Fibroblast of gingiva (primary cell): ENCODE measurements at regions not wholly inside any gene's neighbourhood (a gene's known extent, or its start where the extent isn't known, plus 50 kb on each side); places are given as distances from the start of the nearest gene placed in this dataset.
A peak's percentile ranks its signal among the peaks of the same experiment; 100 is the strongest.
"Not testable (repeated sequence)": the region's sequence is repeated elsewhere in the genome, so short reads cannot be mapped to it uniquely, and the experiment has no call there.

ENCODE experiments used
- DNase-seq: peaks from one replicate; pipeline ENCODE4 v3.0.0-alpha.2; 2011; ENCODE audit warnings: low read depth

DNA sequence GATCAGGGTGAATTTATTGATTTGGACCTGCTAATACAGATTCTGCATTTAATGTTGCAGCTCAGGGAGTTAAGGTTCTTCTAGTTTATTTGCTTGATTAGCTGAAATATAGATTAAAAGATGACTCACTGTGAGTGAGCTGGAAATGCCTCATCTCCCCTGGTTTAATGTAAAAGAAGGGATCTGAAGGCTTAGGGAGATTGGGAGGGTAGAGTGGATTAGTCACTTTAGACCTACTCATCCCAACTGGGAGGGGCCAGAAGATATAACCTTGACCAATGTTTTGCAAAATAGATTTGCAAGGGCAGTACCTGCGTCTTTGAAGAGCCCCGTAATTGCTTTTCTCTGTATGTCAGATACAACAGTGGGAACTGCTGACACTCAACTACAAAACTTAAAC lies 922.8 kb upstream of the ADGRL4 start:
- DNase-seq: no peak

DNA sequence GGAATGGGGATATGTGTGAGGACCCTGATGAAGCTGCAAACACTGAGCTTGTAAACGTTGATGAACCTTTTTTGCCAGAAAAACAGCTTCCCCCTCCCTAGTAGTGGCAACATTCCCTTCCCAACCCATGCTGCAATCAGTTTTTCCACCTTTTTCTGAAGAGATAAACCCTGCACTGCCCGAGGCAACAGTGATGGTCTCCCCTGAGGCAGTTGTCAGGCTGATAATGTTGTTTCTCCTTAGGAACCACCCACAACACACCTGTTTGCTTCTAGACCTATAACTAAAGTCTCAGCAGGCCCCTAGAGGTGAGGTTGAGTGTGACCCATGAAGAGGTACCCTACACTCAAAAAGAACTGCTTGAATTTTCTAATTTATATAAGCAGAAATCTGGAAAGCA lies 922.4 kb upstream of the ADGRL4 start:
- no peak for DNase-seq

DNA sequence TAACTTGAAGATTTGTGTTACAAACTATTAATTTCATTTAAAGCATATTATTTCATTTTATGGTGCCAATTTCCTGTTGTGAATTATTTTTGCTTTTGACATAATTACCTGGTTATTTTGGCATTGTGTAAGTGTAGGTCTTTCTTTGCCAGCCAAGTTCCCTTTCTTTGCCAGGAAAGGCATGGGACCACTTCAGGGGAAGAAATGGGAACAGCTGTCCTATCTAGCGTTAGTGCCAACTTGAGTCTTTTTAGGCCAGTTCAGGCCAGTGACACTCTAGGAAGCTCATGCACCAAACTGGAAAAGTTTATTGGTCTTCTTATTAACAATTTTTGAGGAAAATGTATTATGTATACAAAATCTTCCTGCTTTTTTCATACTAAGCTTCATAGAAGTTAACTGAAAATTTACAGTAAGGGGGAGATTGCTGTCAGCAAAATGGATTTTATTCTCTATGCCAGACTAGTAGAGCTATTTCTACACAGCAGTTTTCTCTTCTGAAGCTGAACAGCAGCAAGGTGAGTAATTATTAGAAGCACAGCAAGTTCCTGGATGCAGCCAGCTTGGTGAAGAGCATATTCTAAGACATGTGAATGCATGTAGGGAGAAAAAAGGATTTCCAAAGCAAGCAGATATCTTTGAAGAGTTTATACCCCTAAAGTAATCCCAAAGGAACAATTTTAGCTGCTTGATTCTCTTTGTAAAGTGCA lies 914.6 kb upstream of the ADGRL4 start:
- no peak for DNase-seq

DNA sequence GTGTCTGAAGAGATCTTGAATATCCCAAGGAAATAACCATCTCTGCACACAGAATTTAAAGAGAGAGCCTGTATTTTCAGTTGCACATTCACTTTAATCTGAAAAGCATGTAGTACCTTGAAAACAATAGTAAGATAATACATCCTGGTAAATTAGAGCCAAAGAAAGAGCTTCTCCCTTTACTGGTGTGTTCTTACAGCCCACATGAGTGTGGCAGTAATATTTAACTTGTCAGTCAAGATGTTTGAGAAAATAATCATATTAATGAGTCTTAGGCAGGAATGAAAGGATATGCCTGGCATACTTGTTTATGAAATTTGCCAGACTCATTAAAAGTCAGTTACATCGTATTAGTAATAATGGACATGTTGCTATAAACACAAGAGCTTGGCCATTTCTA lies 908.4 kb upstream of the ADGRL4 start:
- DNase-seq: no peak

DNA sequence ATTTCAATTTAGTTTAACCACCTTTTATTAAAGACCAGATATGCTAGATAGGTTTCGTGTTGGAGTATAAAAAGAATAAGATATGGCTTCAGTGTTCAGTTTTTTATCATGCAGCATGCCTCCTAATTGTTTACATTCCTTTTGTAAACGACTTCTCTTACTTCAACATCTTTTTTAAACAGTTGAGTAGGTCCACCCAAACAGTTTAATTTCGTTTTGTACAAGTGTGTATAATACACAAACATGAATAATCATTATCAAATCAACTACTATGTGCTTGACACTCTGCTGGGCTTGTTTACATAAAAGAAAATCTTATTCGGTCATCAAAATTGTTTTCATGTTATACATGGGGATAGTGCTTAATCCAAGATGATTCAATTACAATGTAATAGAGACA lies 906.3 kb upstream of the ADGRL4 start:
- no peak for DNase-seq

DNA sequence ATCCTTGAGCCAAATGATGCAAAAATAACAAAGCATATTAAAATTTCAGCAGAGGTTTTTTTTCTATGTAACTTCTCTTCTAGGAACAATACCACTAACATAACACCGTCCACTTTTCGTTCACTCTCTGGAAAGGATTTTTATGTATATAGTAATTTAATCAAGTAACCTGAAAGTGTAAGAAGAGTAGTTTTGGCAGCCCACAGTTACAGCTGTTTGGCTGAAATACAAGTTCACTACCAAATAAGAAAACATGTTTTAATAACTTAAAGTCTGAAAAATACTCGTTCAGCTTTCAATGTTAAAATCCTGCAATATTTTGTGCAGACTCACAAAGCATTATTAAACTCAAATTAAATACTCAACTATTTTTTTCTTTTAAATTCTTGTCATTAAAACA lies 896.8 kb upstream of the ADGRL4 start:
- DNase-seq: no peak

DNA sequence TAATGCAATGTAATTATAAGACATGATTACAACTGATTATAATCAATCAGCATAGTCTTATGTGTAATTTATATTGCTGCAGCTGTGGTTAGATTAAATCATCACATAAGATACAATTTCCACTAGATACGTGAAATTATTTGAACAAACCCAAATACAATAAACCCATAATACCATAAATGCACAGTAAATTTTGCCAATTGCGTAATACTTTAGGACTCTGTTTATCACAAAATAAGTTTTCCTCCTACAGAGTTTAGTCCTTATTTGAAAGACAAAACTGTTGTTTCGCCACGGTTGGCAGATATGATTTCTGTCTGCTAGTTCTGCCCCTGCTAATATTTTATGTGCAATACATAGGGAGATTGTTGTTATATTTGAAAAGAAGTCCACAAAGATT lies 895.9 kb upstream of the ADGRL4 start:
- DNase-seq: no peak

DNA sequence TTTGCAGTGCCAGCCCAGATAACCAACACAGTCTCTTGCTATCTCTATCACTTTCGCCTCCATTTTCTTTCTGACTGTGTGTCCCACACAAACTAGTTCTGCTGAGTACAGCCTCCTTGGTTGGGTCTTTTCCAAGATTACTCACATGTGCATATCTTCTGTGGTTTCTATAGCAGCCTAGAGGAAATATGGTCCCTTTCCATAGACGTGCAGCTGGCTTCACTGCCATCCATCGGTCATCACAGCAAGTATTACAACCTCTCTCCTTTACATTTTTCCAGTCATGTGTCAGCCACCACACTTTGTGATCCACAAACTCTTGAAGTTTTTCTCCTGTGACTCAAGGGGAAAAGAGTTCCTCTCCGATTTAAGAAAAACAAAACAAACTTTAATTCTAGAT lies 893.4 kb upstream of the ADGRL4 start:
- peak; percentile 79 for DNase-seq

DNA sequence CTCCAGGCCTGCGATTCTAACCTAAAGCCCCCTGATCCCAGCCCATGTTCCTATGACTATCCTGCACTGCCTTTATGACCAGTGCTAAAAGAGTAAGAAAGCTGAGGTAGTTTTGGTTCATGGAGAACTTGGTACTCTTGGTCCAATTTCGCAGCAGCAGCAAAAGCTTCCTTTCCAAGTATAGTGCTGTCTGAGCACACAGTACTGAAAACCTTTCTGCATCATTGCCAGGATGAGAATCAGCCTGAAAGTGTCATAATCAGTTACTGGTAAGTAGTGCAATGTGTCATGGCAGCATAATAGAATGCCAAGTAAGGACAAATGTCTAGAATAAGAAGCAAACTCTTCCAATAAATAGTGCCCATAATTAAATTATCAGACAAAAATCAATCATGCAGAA lies 889.6 kb upstream of the ADGRL4 start:
- no peak for DNase-seq

DNA sequence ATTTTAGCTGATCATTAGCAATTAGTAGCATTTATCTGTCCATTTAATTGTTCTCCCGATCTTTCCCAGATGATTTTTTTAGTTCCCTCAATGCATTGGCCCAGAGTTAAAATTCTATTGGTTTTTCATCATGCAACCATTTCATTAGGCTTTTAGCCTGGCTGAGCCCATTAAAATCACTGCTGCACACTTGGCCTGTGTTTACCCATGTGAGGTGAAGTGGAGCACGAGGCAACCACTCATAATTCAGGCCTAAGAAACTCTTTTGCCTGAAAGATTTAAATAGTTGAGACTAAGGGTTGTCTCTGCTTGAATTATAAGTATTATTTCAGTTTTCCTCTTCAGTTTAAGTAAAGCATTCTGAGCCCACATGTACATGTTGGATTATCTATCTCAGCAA lies 889.0 kb upstream of the ADGRL4 start:
- no peak for DNase-seq

DNA sequence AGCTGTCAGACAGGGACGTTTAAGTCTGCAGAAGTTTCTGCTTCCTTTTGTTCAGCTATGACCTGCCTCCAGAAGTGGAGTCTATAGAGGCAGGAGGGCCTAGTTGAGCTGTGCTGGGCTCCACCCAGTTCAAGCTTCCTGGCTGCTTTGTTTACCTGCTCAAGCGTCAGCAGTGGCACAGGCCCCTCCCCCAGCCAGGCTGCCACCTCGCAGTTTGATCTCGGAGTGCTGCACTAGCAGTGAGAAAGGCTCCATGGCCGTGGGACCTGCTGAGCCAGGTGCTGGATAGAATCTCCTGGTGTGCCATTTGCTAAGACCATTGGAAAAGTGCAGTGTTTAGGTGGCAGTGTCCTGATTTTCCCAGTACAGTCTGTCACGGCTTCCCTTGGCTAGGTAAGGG lies 887.6 kb upstream of the ADGRL4 start:
- not testable (repeated sequence) for DNase-seq

DNA sequence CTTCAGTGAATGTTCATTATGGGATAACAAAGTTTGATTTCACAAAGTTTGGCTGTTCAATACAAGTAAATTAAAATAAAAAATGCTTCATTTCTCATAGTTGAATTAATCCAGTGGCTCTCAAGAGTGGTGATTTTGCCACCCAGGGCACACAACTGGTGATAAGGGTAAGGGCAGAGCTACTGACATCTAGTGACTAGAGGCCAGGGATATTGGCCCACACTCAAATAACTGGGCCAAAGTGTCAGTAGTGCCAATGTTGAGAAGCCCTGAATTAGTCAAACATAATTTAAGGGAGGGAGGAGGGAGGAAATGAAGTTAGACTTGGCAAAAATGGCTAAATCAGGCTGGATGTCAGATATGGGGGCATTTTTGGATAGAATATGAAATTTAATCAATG lies 880.5 kb upstream of the ADGRL4 start:
- no peak for DNase-seq

DNA sequence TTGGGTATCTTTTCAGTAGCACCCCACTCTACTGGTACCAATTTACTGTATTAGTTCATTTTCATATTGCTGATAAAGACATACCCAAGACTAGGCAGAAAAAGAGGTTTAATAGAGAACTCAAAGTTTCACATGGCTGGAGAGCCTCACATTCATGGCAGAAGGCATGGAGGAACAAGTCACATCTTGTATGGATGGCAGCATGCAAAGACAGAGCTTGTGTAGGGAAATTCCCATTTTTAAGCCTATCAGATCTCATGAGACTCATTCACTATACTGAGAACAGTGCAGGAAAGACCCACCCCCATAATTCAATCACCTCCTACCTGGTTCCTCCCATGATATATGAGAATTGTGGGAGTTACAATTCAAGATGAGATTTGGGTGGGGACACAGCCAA lies 878.6 kb upstream of the ADGRL4 start:
- DNase-seq: no peak

DNA sequence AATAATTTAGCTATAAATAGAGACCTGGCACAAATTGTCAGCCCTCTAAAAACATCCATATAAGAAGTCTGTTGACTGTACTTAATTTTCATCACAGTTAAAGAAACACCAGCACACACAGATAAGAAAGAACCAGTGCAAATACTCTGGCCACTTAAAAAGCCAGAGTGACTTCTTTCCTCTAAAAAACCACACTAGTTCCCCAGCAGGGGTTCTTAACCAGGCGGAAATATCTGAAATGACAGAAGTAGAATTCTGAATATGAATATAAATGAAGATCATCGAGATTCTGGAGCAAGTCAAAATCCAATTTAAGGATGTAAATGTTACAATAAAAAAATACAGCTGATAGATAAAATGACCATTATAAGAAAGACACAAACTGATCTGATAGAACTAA lies 870.6 kb upstream of the ADGRL4 start:
- no peak for DNase-seq

DNA sequence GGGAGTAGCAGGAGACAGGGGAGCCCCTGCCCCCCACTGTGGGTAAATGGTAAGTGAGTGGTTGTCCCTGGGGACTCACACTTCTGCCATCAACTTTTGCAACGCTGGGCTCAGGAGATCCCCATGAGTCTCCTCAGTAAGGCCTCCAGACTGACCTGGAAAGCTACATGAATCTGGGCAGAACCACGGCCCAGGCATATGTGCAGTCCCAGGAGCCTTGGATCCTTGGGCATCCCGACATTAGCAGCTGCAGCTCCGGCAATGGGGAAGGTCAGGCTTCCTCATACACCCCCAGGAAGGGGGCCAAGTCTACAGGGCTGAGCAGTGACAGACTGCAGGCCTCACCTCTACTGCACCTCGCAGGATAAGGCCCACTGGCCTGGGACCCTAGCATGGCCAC lies 868.7 kb upstream of the ADGRL4 start:
- DNase-seq: no peak

DNA sequence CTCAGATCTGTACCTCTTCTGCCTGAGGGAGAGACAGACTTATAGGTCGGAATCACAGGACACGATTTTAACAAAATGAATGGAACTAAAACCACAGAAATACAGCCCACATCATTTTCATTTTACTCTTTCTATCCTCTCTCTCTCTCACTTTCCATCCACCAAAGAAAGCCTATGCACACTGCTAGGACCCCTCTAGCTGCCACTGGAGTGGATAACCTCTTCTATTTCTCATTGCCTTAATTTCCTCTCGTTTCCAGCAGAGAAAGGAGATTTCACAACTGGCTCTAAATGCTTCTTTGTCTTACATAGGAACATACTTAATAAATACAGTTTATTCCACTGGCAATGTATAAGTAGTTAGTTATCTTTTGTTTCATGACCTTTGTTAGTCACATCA lies 867.8 kb upstream of the ADGRL4 start:
- peak; percentile 53 for DNase-seq

DNA sequence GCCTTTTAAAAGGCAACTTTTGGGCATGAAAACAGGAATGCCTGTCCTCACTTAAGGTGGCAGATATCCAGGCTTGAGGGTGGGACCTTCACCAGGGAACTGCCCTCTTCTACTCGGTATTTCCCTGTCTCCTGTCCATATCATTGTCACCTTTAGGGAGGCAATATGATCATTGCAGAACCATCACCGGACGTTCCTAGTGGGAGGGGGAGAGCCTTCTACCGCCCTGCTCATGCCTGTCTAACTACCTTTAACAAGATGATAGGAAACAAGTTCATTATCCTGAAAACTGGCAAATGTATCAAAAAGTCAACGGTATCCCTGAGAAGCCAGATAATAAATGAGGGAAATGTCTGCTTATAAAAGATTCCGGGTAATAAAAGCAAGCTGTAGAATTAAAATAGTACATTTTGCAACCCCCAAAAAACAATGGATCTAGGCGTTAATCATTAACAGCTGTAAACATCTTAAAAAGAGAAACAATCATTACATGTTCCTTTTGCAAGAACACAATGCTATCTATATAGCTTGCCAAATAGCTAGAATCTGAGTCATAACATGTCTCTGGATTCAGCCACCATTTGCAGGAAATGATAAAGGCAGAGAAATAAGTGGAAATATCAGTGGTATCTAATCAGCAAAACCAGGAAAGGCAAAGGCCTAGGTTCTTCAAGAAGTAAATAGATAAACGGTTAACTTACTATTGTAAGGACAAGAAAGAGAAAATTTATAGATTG lies 852.9 kb upstream of the ADGRL4 start:
- DNase-seq: peak; percentile 89

DNA sequence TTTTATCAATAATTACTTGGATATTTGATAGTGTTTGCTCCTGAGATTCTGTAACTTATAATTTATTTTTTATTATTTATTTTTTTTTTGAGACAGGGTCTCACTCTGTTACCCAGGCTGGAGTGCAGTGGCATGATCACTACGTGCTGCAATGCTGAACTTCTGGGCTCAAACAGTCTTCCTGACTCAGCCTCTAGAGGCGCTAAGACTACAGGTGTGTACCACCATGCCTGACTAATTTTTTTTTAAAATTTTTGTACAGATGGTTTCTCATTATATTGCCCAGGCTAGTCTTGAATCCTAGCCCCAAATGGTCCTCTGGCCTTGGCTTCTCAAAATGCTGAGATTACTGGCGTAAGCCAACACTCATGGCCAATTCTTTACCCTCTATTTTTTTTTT lies 845.5 kb upstream of the ADGRL4 start:
- no peak for DNase-seq

DNA sequence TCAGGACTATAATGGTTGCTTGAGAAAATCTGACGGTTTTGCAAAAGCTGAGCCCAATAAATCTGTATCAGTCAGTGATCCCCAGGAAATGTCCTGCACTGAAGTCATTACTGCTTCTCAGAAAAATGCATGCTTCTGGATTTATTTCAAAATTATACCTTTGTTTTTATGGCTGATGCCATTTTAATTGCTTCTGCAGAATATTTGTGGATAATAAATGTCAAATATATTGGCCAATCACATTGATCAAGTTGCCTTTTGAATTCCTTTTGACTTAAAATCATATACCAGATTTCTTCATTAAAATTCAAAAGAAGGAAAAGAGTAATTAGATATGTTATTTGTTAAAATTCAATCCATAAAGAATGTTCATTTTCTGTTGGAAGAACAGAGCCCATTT lies 842.9 kb upstream of the ADGRL4 start:
- no peak for DNase-seq

DNA sequence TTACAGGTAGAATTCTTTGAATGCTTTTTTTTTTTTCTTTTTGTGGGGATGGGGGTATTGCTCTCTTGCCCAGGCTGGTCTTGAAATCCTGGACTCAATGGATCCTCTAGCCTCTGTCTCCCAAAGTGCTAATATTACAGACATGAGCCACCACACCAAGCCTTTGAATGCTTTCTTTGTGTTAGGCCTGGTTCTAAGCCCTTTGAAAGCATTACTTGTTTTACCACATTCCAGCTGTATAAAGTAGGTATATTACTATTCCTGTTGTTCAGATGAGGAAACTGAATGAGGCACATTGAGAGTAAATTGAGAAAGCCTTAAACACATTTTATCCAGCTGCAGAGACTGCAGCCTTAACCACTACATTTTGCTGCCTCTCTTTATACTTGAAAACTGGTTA lies 841.8 kb upstream of the ADGRL4 start:
- DNase-seq: no peak

DNA sequence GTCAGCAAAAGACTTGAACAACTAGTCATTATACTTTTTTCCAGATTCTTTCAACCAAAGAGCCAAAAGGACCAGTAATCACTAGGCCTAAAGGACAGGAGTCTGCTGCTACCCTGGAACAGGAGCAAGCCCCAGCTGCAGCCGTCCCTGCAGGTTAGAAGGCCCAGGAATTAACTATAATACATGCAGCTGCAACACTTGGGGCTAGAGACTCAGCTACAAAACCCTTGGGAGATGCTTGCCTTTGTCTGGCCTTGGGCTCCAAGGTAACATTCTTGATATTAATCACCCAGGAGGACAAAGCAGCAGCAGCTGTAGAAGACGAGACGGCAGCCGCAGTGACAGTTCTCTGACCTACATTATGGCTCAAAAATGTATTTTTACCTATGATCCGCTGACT lies 841.2 kb upstream of the ADGRL4 start:
- no peak for DNase-seq

DNA sequence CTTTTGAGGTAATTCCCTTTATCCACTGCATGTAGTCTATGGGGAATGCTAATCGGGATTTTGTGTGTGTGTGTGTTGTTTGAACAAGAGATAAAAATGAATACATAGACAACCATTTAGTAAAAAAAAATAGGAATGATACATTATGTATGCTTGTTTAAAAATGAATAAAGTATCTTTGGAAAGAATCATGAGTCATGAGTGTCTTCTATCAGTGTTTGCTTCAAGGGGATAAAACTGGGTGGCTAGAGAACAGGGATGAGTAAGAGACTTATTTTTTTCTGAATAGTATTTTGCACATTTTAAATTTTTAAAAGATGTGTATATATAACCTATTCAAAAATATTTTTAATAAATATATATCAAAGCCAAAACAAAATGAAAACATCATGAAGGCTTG lies 839.4 kb upstream of the ADGRL4 start:
- DNase-seq: no peak

DNA sequence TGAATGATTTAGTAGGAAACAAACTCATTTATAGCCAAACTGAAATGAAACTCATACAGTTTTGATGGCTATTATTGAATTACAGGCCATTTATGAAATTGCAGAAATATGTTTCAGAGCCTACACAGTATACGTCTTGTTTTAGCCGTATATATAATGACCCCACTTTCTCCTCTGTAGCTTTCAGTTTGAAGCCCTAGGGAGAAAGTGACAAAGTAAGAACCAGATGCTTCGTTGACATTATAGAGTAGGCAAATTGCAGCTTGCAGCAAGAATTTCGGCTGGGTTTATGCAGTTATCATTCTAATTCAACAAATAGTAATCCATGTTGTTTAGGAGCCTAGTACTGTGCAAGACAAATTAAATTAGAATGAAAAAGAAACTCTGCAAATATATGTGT lies 836.3 kb upstream of the ADGRL4 start:
- no peak for DNase-seq

DNA sequence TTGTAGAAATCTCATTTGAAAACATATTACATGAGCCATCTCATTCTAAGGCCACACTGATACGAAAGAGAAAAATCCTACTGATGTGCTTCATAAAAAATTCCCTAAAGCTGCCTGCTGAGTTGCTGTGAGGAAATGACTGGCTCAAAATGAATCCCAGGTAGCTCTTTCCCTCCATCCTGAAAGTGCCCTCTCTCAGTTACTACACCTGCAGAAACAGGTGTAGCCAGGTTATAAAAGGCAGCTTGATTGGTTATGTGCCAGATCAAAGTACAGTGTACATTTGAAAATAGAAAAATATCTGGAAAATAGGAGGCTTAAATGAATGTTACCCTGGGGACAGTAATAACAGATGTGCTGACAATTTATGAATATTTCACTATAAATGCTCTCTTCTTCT lies 833.4 kb upstream of the ADGRL4 start:
- no peak for DNase-seq
